ENCODE measurements at regions not wholly inside any gene's neighbourhood (a gene's known extent, or its start where the extent isn't known, plus 50 kb on each side); places are given as distances from the start of the nearest gene placed in this dataset.

GRCh38 chr3:102790747-102791325 lies 356.0 kb downstream of the ZPLD1 start:
- Histone ChIP-seq H3K27me3 (ENCODE audit: insufficient read depth, low read length) (no peaks in the 10 kb centered on the region), H3K4me1 (ENCODE audit: insufficient read depth, low read length) (no peaks in the 10 kb centered on the region), H3K36me3 (ENCODE audit: insufficient read depth, low read length) (no peaks in the 10 kb centered on the region), H3K4me3 (ENCODE audit: low read length in 2 of 2) (no peak overlapping the region), H3K9me3 (ENCODE audit: control insufficient read depth in 1 of 2, low read length in 2 of 2) (no peaks in the 10 kb centered on the region), H3K27ac (ENCODE audit: low read depth, low read length) (no peak overlapping the region)
- intact Hi-C loops (cut with micrococcal nuclease) = no loop called here
- H3K4me1 Mint-ChIP-seq = no peaks in the 10 kb centered on the region
- H3K27me3 Mint-ChIP-seq = no peaks in the 10 kb centered on the region
- ChIA-PET CTCF (ENCODE audit: partially characterized antibody) (no interaction called here), POLR2A (ENCODE audit: partially characterized antibody) (no interaction called here)
- H3K36me3 Mint-ChIP-seq = no peaks in the 10 kb centered on the region
- no peak for DNase-seq
- no peak overlapping the region for H3K27ac Mint-ChIP-seq
- peaks cover 0 to 4% (median 0%) of the 10 kb centered on the region in 8 donors for H3K9me3 Mint-ChIP-seq
- H3K4me3 Mint-ChIP-seq = no peak overlapping the region

- Mint-ChIP-seq H3K27ac (no peak overlapping the region), H3K4me3 (no peak overlapping the region), H3K27me3 (no peaks in the 10 kb centered on the region), H3K36me3 (no peaks in the 10 kb centered on the region), H3K9me3 (peaks cover 0 to 4% (median 0%) of the 10 kb centered on the region in 8 donors), H3K4me1 (no peaks in the 10 kb centered on the region)
- H3K4me1 ChIP-seq (ENCODE audit: insufficient read depth, low read length) = no peaks in the 10 kb centered on the region
- H3K36me3 ChIP-seq (ENCODE audit: insufficient read depth, low read length) = no peaks in the 10 kb centered on the region
- POLR2A ChIA-PET (ENCODE audit: partially characterized antibody) = no interaction called here
- H3K4me3 ChIP-seq (ENCODE audit: low read length in 2 of 2) = no peak overlapping the region
- H3K9me3 ChIP-seq (ENCODE audit: control insufficient read depth in 1 of 2, low read length in 2 of 2) = no peaks in the 10 kb centered on the region
- no peak overlapping the region for H3K27ac ChIP-seq (ENCODE audit: low read depth, low read length)
- CTCF ChIA-PET (ENCODE audit: partially characterized antibody) = no interaction called here
- DNase-seq = no peak
- intact Hi-C loops (cut with micrococcal nuclease) = no loop called here
- no peaks in the 10 kb centered on the region for H3K27me3 ChIP-seq (ENCODE audit: insufficient read depth, low read length)
Observed at GRCh38 chr3:102791641-102792589, 357.1 kb downstream of the ZPLD1 start.

DNA sequence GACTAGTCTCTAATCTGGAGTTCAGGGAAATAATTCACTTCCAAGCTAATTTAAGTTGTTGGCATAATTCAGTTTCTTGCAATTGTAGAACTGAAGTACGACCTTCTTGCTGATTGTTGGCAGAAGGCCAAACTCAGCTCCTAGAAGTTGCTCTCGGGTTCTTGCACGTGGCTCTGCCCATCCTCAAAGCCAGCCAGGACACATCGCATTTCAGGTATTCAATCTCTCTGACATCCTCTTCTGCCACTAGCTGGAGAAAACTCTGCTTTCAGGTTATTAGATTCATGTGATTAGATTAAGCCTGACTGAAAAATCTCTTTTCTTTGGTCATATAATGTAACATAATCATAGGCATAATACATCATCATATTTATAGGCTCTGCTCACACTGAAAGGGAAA lies 362.0 kb downstream of the ZPLD1 start:
- no peak for DNase-seq
- Histone ChIP-seq H3K36me3 (ENCODE audit: insufficient read depth, low read length) (no peaks in the 10 kb centered on the region), H3K4me1 (ENCODE audit: insufficient read depth, low read length) (no peaks in the 10 kb centered on the region), H3K9me3 (ENCODE audit: control insufficient read depth in 1 of 2, low read length in 2 of 2) (no peaks in the 10 kb centered on the region), H3K27me3 (ENCODE audit: insufficient read depth, low read length) (no peaks in the 10 kb centered on the region), H3K4me3 (ENCODE audit: low read length in 2 of 2) (no peak overlapping the region), H3K27ac (ENCODE audit: low read depth, low read length) (no peak overlapping the region)
- intact Hi-C loops (cut with micrococcal nuclease) = no loop called here
- Mint-ChIP-seq H3K4me3 (no peak overlapping the region), H3K27ac (no peak overlapping the region), H3K27me3 (no peaks in the 10 kb centered on the region), H3K36me3 (no peaks in the 10 kb centered on the region), H3K9me3 (peaks cover 0 to 2% (median 0%) of the 10 kb centered on the region in 8 donors), H3K4me1 (no peaks in the 10 kb centered on the region)
- POLR2A ChIA-PET (ENCODE audit: partially characterized antibody) = no interaction called here
- CTCF ChIA-PET (ENCODE audit: partially characterized antibody) = no interaction called here

- H3K4me3 Mint-ChIP-seq = no peak overlapping the region
- Histone ChIP-seq H3K4me1 (ENCODE audit: insufficient read depth, low read length) (no peaks in the 10 kb centered on the region), H3K4me3 (ENCODE audit: low read length in 2 of 2) (no peak overlapping the region), H3K27ac (ENCODE audit: low read depth, low read length) (no peak overlapping the region), H3K36me3 (ENCODE audit: insufficient read depth, low read length) (no peaks in the 10 kb centered on the region), H3K27me3 (ENCODE audit: insufficient read depth, low read length) (no peaks in the 10 kb centered on the region), H3K9me3 (ENCODE audit: control insufficient read depth in 1 of 2, low read length in 2 of 2) (no peaks in the 10 kb centered on the region)
- no peaks in the 10 kb centered on the region for H3K27me3 Mint-ChIP-seq
- H3K27ac Mint-ChIP-seq = no peak overlapping the region
- no peaks in the 10 kb centered on the region for H3K4me1 Mint-ChIP-seq
- intact Hi-C loops (cut with micrococcal nuclease) = no loop called here
- ChIA-PET POLR2A (ENCODE audit: partially characterized antibody) (no interaction called here), CTCF (ENCODE audit: partially characterized antibody) (no interaction called here)
- peaks cover 0 to 2% (median 0%) of the 10 kb centered on the region in 8 donors for H3K9me3 Mint-ChIP-seq
- no peaks in the 10 kb centered on the region for H3K36me3 Mint-ChIP-seq
- no peak for DNase-seq
Observed at GRCh38 chr3:102802819-102803420, 368.1 kb downstream of the ZPLD1 start.

DNA sequence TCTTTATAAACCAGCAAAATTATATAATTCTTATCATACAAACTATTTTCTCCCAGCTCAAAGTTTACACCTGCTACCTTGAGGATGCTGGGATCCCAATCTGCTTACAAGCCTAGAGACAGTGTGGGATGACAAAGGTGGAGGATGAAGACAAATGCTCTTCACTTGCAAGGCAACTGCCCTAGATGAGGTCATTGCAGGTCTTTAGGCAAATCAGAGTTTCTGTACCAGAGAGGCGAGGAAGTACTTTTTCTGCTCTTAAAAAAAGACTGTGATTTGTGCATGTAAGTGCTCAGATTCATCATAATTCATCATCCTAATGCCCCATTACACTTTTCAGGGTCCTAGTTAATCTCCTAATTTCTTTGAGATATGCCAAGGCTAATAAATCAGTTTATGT lies 376.1 kb downstream of the ZPLD1 start:
- peaks cover 0 to 3% (median 0%) of the 10 kb centered on the region in 8 donors for H3K9me3 Mint-ChIP-seq

GRCh38 chr3:102826636-102827035 lies 391.8 kb downstream of the ZPLD1 start:
- POLR2A ChIA-PET (ENCODE audit: partially characterized antibody) = no interaction called here
- CTCF ChIA-PET (ENCODE audit: partially characterized antibody) = no interaction called here

More for the DNA sequence above, 376.1 kb downstream of the ZPLD1 start:
- Mint-ChIP-seq H3K4me3 (no peak overlapping the region), H3K4me1 (no peaks in the 10 kb centered on the region), H3K36me3 (no peaks in the 10 kb centered on the region), H3K27ac (no peak overlapping the region), H3K27me3 (no peaks in the 10 kb centered on the region)
- no peak overlapping the region for H3K27ac ChIP-seq (ENCODE audit: low read depth, low read length)
- H3K27me3 ChIP-seq (ENCODE audit: insufficient read depth, low read length) = no peaks in the 10 kb centered on the region
- no peaks in the 10 kb centered on the region for H3K4me1 ChIP-seq (ENCODE audit: insufficient read depth, low read length)
- DNase-seq = no peak
- intact Hi-C loops (cut with micrococcal nuclease) = no loop called here
- H3K9me3 ChIP-seq (ENCODE audit: control insufficient read depth in 1 of 2, low read length in 2 of 2) = no peaks in the 10 kb centered on the region
- H3K4me3 ChIP-seq (ENCODE audit: low read length in 2 of 2) = no peak overlapping the region
- no peaks in the 10 kb centered on the region for H3K36me3 ChIP-seq (ENCODE audit: insufficient read depth, low read length)
- CTCF ChIA-PET (ENCODE audit: partially characterized antibody) = no interaction called here
- POLR2A ChIA-PET (ENCODE audit: partially characterized antibody) = no interaction called here

DNA sequence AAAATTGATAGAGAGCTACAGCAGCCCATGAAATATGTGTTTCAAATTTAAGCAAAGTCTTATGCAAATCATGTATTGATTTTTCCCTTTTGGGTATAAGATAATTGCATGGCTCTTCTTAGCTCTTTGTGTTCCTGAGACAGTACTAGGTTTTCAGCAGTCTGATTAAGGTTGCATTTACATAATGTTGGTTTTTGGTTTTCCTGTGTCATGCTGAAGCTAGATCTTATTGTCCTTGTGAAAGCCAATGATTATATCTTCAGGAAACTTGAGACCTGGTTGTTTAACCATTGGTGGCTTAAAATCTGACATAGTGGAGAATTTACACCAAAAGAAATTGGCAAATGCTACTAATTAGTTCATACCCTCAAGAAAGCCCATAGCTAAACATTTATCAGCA lies 392.6 kb downstream of the ZPLD1 start:
- Histone ChIP-seq H3K27me3 (ENCODE audit: insufficient read depth, low read length) (no peaks in the 10 kb centered on the region), H3K36me3 (ENCODE audit: insufficient read depth, low read length) (no peaks in the 10 kb centered on the region), H3K27ac (ENCODE audit: low read depth, low read length) (no peak overlapping the region), H3K4me3 (ENCODE audit: low read length in 2 of 2) (no peak overlapping the region), H3K9me3 (ENCODE audit: control insufficient read depth in 1 of 2, low read length in 2 of 2) (no peaks in the 10 kb centered on the region), H3K4me1 (ENCODE audit: insufficient read depth, low read length) (no peaks in the 10 kb centered on the region)
- POLR2A ChIA-PET (ENCODE audit: partially characterized antibody) = no interaction called here
- intact Hi-C loops (cut with micrococcal nuclease) = no loop called here
- Mint-ChIP-seq H3K4me3 (no peak overlapping the region), H3K27ac (no peak overlapping the region), H3K36me3 (no peaks in the 10 kb centered on the region), H3K27me3 (no peaks in the 10 kb centered on the region), H3K4me1 (no peaks in the 10 kb centered on the region), H3K9me3 (peaks cover 0 to 12% (median 5%) of the 10 kb centered on the region in 8 donors)
- CTCF ChIA-PET (ENCODE audit: partially characterized antibody) = no interaction called here
- no peak for DNase-seq

More at GRCh38 chr3:102826636-102827035, 391.8 kb downstream of the ZPLD1 start:
- Histone ChIP-seq H3K9me3 (ENCODE audit: control insufficient read depth in 1 of 2, low read length in 2 of 2) (no peaks in the 10 kb centered on the region), H3K27ac (ENCODE audit: low read depth, low read length) (no peak overlapping the region), H3K27me3 (ENCODE audit: insufficient read depth, low read length) (no peaks in the 10 kb centered on the region), H3K4me3 (ENCODE audit: low read length in 2 of 2) (no peak overlapping the region), H3K36me3 (ENCODE audit: insufficient read depth, low read length) (no peaks in the 10 kb centered on the region), H3K4me1 (ENCODE audit: insufficient read depth, low read length) (no peaks in the 10 kb centered on the region)
- DNase-seq = no peak
- Mint-ChIP-seq H3K9me3 (peaks cover 0 to 15% (median 5%) of the 10 kb centered on the region in 8 donors), H3K36me3 (no peaks in the 10 kb centered on the region), H3K4me1 (no peaks in the 10 kb centered on the region), H3K4me3 (no peak overlapping the region), H3K27me3 (no peaks in the 10 kb centered on the region), H3K27ac (no peak overlapping the region)
- intact Hi-C loops (cut with micrococcal nuclease) = no loop called here
